ENCODE measurements at regions not wholly inside any gene's neighbourhood (a gene's known extent, or its start where the extent isn't known, plus 50 kb on each side); places are given as distances from the start of the nearest gene placed in this dataset.
"Not testable (repeated sequence)": the region's sequence is repeated elsewhere in the genome, so short reads cannot be mapped to it uniquely, and the experiment has no call there.

DNA sequence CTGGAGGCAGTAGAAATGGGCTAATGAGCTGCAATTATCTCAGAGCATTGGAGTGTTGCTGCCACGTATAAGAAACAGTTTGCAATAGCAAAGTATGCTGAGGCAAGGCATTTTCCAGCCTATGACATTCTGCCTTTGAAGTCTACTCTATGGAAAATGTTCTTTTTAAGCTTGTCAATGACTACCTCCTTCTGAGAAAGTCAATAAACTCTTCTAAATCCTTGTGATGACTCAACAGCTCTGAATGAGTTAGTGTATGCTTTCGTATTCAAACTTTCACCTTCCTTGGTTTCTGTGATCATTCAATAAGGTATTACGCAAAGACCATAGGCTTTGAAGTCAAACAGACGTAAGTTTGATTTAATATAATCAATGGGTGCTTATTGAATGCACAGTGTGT lies 111.2 kb downstream of the CAPZA3 start:
- no peak for DNase-seq (ENCODE audit: low spot score)

DNA sequence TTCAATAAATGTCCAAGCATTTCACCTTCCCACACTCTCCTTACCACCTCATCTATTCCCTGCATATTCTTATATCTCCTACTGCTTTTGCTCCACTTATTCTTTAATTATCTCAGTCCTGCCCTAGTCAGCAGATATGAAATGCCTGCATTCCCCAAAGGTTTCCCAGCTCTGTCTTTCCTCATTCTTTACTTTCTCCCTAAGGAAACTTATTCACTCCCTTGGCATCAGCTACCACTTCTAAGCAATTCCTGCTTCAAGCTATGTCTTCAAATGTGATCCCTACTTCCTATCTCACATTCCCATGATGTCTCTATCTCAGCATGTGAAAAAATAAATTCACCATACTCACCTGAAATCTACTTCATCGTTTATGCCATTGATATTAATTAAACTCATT lies 111.8 kb downstream of the CAPZA3 start:
- DNase-seq (ENCODE audit: low spot score) = no peak

GRCh38 chr12:18850752-18851151 lies 112.8 kb downstream of the CAPZA3 start:
- DNase-seq (ENCODE audit: low spot score) = no peak

- no peak for DNase-seq (ENCODE audit: low spot score)
These were observed 113.4 kb downstream of the CAPZA3 start for GRCh38 chr12:18851271-18851670.

GRCh38 chr12:18853570-18854366 lies 115.8 kb downstream of the CAPZA3 start:
- no peak for DNase-seq (ENCODE audit: low spot score)

- no peak for DNase-seq (ENCODE audit: low spot score)
These were observed 119.7 kb downstream of the CAPZA3 start for GRCh38 chr12:18857656-18858055.

- no peak for DNase-seq (ENCODE audit: low spot score)
These were observed 121.5 kb downstream of the CAPZA3 start for GRCh38 chr12:18859400-18859799.

DNA sequence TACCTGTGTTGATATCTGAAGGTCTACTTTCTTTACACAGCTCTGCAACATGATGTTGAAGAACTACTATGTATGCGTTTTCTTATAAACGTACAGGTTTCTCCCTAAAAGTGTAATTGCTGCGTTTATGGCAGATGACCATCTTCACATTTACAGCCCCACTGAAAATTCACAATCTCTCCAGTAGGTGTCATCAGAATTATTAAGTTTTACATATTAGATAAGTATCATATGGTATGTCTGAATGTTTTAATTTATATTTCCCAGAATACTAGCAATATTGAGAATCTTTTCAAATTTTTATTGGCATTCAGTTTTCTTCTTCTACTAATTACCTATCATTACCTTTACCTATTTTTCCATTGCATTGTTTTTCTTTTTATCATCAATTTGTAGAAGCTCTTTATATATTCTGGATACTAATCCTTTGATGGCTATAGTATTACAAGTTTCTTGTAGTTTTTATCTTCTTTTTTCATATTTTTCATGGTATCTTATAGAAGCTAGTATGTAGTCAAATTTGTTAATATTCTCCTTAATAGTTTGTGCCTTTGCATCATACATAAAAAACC lies 123.5 kb downstream of the CAPZA3 start:
- DNase-seq (ENCODE audit: low spot score) = no peak

DNA sequence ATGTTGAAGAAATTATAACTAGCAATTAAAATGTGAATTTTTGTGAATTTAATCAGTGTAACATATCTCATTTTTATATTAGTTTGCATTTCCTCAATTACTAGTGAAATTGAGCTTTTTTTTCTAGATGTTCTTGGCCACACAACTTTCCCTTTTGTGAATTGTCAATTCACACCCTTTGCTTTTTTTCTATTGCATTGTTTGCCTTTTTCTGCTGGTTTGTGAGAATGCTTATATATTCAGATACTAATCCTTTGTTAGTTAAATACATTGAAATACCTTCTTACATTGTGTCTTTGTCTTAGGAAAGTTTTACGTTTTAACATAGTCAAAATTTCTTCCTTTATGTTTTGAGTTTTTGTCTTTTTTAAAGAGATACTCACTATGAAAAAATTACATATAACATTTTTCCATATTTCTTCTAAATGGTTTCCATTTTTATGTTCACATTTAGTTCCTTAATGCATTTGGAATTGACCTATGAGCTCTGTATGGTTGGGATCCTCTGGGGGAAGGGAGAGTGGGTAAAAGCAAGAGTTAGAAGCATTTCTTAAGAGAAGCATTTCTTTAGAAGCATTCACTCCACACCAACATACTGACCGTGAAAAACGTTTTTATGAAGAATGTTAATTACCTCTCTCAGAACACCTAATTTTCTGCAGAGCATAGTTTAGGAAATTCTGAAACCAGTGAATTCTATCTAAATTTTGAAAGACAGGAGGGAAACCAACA lies 126.0 kb downstream of the CAPZA3 start:
- no peak for DNase-seq (ENCODE audit: low spot score)

DNA sequence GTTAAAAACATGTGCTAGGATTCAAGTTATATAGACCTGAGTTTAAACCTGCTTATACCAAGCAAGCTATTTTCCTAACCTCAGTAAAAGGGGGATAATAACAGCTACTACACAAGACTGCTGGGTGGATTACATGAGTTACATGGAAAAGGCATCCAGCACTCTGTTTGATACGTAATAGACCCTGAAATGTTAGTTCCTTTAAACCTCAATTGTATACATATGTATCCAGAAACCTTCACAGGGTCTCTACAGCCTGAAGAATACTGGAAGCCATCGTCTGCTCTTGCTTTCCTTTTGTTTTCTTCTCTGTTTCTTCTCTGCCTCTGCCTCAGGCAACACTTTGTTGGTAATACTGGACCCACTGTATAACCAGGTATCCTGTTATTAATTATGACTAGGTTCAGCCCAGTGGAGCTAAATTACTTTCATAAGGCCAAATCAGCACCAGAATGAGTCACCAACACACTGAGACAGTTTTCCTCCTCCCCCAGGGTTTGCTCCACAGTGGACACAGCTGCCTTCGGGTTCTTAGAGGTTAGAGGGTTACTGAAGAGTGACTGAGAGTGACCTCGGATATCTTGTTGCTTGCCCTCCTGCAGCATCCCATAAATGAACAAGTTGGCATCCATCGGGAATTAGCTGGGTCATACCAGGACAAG lies 127.1 kb downstream of the CAPZA3 start:
- no peak for DNase-seq (ENCODE audit: low spot score)

- DNase-seq (ENCODE audit: low spot score) = no peak
These were observed 130.8 kb downstream of the CAPZA3 start for GRCh38 chr12:18868717-18869116.

- DNase-seq (ENCODE audit: low spot score) = no peak
These were observed 134.9 kb downstream of the CAPZA3 start for GRCh38 chr12:18872770-18873169.

DNA sequence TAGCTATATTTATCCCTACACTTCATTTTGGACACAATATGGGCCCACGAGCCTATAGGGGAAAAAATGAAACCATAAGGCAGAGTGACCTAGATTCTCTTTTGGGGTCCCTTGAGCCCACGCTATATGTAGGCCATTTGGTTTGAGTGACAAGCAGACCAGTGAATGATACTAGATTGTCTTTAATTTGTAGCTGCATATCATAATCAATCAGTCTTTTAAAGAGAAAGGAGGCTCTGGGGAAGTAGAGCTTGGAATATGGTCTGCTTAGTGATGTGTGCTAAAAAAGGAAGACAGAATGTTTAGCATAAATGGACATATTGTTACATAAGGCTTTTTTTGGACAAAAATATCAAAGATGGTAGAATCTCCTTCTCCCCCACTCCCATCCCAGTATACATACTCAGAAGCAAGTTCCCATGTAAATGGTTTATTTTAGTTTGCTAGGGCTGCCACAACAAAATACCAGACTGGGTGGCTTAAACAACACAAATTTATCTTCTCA lies 140.8 kb downstream of the CAPZA3 start:
- no peak for DNase-seq (ENCODE audit: low spot score)

- DNase-seq (ENCODE audit: low spot score) = no peak
These were observed 144.8 kb downstream of the CAPZA3 start for GRCh38 chr12:18882690-18883089.

DNA sequence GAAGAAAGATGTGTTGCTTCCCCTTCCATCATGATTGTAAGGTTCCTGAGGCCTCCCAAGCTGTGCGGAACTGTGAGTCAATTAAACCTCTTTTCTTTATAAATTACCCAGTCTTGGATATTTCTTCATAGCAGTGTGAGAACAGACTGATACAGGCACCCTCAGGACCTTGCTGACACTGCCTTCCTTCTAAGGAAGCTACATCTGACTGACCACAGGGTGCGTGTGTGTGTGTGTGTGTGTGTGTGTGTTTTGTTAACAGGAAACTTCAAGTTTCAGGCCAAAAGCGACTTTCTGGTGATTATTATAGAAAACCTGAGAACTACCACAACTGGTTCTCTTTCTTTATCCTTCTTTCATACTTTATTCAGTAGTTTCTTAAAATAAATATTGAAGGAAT lies 149.0 kb downstream of the CAPZA3 start:
- DNase-seq (ENCODE audit: low spot score) = no peak

DNA sequence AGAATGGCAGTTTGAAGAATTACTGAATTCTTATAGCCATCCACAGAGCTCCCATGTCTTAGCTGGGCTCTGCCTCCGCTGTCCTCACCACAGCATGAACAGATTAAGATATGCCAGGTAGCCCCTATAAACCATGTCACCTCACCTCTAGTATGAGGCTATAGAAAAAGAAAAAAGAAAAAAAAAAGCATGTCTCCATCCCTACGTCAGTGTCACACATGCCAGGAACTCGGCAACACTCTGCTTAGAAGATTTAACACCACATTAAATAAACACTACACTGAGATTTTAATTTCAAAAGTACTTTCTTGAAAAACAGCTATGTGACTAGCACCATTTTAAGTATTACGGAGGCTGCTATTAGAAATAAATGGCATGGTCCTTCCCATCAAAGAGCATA lies 149.4 kb downstream of the CAPZA3 start:
- DNase-seq (ENCODE audit: low spot score) = no peak

GRCh38 chr12:18888047-18888446 lies 150.1 kb downstream of the CAPZA3 start:
- DNase-seq (ENCODE audit: low spot score) = no peak

DNA sequence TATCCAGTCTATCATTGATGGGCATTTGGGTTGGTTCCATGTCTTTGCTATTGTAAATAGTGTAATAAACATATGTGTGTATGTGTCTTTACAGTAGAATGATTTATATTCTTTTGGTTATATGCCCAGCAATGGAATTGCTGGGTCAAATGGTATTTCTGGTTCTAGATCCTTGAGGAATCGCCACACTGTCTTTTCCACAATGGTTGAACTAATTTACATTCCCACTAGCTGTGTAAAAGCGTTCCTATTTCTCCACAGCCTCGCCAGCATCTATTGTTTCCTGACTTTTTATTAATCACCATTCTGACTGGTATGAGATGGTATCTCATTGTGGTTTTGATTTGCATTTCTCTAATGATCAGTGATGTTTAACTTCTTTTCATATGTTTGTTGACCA lies 152.7 kb downstream of the CAPZA3 start:
- not testable (repeated sequence) for DNase-seq (ENCODE audit: low spot score)

GRCh38 chr12:18895540-18895939 lies 157.6 kb downstream of the CAPZA3 start:
- no peak for DNase-seq (ENCODE audit: low spot score)

DNA sequence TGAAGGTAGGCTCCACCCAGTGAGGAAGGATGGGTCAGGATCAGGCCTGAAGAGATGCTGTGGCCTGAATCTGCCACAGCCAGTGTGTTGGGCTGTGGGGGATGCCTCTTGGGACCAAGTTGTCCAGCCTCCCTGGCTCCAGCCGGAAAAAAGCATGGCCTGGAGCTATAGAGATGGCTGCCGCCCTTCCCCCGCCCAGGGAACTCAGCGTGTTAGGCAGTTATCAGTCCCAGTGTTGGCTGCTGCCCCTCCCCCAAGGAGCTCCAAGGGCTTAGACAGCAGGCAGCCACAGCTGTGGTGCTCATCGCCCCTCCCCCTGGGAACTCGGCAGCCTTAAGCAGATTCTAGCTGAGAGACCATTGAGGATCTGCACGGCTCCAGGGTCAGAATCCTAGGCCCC lies 158.0 kb downstream of the CAPZA3 start:
- DNase-seq (ENCODE audit: low spot score) = no peak

DNA sequence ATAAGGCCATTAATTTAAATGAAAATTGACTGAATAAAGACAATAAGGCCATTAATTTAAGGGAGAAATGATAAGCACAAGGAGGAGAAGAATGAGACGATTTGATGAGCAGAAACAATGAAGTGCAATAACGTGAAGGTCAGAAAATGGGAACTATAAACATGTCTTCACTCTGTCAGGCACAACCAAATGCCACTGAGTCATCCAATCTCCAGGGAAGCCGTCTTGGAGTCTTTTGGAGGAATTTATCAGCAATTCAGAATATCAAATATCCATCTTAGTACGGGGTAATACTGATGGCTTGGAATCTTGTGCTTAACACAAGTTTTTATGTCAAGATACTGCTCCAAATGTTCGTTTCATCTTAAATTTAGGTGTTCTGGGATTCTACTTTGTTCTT lies 159.9 kb downstream of the CAPZA3 start:
- no peak for DNase-seq (ENCODE audit: low spot score)

GRCh38 chr12:18898470-18898869 lies 160.6 kb downstream of the CAPZA3 start:
- DNase-seq (ENCODE audit: low spot score) = no peak

- DNase-seq (ENCODE audit: low spot score) = no peak
These were observed 161.2 kb downstream of the CAPZA3 start for GRCh38 chr12:18899162-18899561.
